ENCODE measurements at regions not wholly inside any gene's neighbourhood (a gene's known extent, or its start where the extent isn't known, plus 50 kb on each side); places are given as distances from the start of the nearest gene placed in this dataset.

DNA sequence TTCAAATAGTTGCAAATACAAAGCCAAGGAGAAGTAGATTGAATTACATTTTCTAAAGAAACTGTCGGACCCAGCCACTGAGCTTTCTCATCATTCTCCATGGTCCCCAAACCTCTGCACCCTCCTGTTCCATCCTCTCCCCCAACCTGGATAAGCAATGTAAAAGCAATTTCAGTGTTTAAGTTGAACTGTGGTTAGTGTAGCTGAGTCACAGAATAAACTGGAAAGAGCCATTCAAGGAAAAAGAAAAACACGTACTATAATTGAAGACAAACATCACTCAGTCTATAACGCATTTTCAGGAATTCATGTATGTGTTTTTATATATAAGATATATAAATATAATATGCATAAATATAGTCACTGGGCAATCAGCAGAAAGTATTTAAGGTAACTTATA, 54.1 kb upstream of the TMEM161B start:
- TF ChIP-seq, protein P1, sequence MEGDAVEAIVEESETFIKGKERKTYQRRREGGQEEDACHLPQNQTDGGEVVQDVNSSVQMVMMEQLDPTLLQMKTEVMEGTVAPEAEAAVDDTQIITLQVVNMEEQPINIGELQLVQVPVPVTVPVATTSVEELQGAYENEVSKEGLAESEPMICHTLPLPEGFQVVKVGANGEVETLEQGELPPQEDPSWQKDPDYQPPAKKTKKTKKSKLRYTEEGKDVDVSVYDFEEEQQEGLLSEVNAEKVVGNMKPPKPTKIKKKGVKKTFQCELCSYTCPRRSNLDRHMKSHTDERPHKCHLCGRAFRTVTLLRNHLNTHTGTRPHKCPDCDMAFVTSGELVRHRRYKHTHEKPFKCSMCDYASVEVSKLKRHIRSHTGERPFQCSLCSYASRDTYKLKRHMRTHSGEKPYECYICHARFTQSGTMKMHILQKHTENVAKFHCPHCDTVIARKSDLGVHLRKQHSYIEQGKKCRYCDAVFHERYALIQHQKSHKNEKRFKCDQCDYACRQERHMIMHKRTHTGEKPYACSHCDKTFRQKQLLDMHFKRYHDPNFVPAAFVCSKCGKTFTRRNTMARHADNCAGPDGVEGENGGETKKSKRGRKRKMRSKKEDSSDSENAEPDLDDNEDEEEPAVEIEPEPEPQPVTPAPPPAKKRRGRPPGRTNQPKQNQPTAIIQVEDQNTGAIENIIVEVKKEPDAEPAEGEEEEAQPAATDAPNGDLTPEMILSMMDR (IDR thresholded peaks at IDR 0.05; ENCODE audit: low read depth, low read length, missing input control): no peak
- no peak for TF ChIP-seq YY1 (IDR thresholded peaks at IDR 0.05)
